ENCODE measurements at regions not wholly inside any gene's neighbourhood (a gene's known extent, or its start where the extent isn't known, plus 50 kb on each side); places are given as distances from the start of the nearest gene placed in this dataset.

DNA sequence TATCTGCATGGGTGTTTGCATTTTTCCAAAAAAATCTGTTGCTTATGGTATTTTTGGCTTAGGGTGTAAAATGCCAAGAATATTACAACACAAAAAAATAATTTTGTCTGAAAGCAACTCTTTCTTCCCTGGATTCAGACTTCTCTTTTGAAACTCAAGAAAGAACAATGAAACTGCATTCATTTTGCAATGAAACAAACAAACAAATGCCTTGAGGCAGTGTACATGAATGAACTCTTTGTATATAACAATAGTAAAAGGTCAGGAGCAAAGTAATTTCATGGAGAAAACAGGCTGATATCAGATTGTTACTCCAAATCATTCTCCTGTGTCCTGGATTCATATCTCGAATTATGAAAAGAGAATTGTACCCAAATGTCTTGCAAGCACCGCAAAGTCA lies 301.6 kb upstream of the CDH20 start:
- Histone ChIP-seq H3K9me3 (ENCODE audit: control insufficient read depth in 4 of 4, low read length in 3 of 4) (no peaks in the 10 kb centered on the region), H3K27me3 (ENCODE audit: control insufficient read depth in 4 of 4, insufficient read depth in 4 of 4, low read length in 3 of 4) (no peaks in the 10 kb centered on the region), H3K36me3 (ENCODE audit: control insufficient read depth in 4 of 4, insufficient read depth in 3 of 4, low read depth in 1 of 4, low read length in 3 of 4) (no peaks in the 10 kb centered on the region), H3K9ac (ENCODE audit: low read depth in 1 of 2, low read length in 2 of 2) (no peak overlapping the region), H3K4me3 (ENCODE audit: low read depth in 1 of 3, low read length in 3 of 3) (no peak overlapping the region), H3K27ac (ENCODE audit: low read depth in 1 of 2, low read length in 2 of 2) (no peak overlapping the region), H3K4me1 (ENCODE audit: control insufficient read depth in 4 of 4, insufficient read depth in 4 of 4, low read length in 3 of 4) (no peaks in the 10 kb centered on the region)
- no peak for DNase-seq (ENCODE audit: low spot score)
- TF ChIP-seq, protein P1, sequence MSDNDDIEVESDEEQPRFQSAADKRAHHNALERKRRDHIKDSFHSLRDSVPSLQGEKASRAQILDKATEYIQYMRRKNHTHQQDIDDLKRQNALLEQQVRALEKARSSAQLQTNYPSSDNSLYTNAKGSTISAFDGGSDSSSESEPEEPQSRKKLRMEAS (IDR thresholded peaks at IDR 0.05): no peak
- no peak for TF ChIP-seq HNF4G (IDR thresholded peaks at IDR 0.05)
- no peak for TF ChIP-seq TAF1 (conservative IDR thresholded peaks at IDR 0.05)
- WGBS: 76% methylated on average over 2 of the region's 2 CpGs

DNA sequence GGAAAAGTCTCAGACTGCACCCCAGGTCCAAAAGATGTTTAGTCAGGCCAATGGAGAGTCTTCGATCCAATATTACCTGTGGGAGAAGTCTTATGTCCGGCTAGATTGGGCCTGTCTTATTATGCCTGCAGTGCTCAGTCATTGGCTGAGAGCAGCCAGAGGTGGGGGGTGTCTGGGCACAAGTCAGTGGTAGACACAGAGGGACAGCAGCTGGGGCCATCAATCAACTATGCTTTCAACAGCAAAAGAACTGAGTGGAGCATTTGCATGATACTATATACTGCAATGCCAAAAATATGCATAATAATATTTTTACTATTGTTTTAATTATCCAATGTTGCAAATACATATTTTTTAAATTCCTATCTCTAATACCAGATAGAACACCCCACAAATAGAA lies 298.6 kb upstream of the CDH20 start:
- 83% methylated on average over 2 of the region's 2 CpGs for WGBS
- no peak overlapping the region for H3K27ac ChIP-seq (ENCODE audit: low read depth in 1 of 2, low read length in 2 of 2)
- DNase-seq (ENCODE audit: low spot score): no peak
- no peaks in the 10 kb centered on the region for H3K9me3 ChIP-seq (ENCODE audit: control insufficient read depth in 4 of 4, low read length in 3 of 4)
- no peaks in the 10 kb centered on the region for H3K27me3 ChIP-seq (ENCODE audit: control insufficient read depth in 4 of 4, insufficient read depth in 4 of 4, low read length in 3 of 4)
- no peak for TF ChIP-seq GABPA (IDR thresholded peaks at IDR 0.05 in 1 of 2, conservative IDR thresholded peaks at IDR 0.05 in 1 of 2)
- no peak for TF ChIP-seq EGR1 (IDR thresholded peaks at IDR 0.05; ENCODE audit: low read depth in 2 of 2)
- TF ChIP-seq HNF4G (IDR thresholded peaks at IDR 0.05): no peak
- no peak for TF ChIP-seq SP1 (IDR thresholded peaks at IDR 0.05)
- TF ChIP-seq, protein P2, sequence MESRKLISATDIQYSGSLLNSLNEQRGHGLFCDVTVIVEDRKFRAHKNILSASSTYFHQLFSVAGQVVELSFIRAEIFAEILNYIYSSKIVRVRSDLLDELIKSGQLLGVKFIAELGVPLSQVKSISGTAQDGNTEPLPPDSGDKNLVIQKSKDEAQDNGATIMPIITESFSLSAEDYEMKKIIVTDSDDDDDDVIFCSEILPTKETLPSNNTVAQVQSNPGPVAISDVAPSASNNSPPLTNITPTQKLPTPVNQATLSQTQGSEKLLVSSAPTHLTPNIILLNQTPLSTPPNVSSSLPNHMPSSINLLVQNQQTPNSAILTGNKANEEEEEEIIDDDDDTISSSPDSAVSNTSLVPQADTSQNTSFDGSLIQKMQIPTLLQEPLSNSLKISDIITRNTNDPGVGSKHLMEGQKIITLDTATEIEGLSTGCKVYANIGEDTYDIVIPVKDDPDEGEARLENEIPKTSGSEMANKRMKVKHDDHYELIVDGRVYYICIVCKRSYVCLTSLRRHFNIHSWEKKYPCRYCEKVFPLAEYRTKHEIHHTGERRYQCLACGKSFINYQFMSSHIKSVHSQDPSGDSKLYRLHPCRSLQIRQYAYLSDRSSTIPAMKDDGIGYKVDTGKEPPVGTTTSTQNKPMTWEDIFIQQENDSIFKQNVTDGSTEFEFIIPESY (IDR thresholded peaks at IDR 0.05): no peak
- TF ChIP-seq TAF1 (conservative IDR thresholded peaks at IDR 0.05): no peak
- TF ChIP-seq, protein P3, sequence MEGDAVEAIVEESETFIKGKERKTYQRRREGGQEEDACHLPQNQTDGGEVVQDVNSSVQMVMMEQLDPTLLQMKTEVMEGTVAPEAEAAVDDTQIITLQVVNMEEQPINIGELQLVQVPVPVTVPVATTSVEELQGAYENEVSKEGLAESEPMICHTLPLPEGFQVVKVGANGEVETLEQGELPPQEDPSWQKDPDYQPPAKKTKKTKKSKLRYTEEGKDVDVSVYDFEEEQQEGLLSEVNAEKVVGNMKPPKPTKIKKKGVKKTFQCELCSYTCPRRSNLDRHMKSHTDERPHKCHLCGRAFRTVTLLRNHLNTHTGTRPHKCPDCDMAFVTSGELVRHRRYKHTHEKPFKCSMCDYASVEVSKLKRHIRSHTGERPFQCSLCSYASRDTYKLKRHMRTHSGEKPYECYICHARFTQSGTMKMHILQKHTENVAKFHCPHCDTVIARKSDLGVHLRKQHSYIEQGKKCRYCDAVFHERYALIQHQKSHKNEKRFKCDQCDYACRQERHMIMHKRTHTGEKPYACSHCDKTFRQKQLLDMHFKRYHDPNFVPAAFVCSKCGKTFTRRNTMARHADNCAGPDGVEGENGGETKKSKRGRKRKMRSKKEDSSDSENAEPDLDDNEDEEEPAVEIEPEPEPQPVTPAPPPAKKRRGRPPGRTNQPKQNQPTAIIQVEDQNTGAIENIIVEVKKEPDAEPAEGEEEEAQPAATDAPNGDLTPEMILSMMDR (IDR thresholded peaks at IDR 0.05; ENCODE audit: low read depth, low read length, missing input control): no peak
- no peak for TF ChIP-seq RXRA (IDR thresholded peaks at IDR 0.05)
- TF ChIP-seq RAD21 (IDR thresholded peaks at IDR 0.05): no peak
- TF ChIP-seq, protein P4, sequence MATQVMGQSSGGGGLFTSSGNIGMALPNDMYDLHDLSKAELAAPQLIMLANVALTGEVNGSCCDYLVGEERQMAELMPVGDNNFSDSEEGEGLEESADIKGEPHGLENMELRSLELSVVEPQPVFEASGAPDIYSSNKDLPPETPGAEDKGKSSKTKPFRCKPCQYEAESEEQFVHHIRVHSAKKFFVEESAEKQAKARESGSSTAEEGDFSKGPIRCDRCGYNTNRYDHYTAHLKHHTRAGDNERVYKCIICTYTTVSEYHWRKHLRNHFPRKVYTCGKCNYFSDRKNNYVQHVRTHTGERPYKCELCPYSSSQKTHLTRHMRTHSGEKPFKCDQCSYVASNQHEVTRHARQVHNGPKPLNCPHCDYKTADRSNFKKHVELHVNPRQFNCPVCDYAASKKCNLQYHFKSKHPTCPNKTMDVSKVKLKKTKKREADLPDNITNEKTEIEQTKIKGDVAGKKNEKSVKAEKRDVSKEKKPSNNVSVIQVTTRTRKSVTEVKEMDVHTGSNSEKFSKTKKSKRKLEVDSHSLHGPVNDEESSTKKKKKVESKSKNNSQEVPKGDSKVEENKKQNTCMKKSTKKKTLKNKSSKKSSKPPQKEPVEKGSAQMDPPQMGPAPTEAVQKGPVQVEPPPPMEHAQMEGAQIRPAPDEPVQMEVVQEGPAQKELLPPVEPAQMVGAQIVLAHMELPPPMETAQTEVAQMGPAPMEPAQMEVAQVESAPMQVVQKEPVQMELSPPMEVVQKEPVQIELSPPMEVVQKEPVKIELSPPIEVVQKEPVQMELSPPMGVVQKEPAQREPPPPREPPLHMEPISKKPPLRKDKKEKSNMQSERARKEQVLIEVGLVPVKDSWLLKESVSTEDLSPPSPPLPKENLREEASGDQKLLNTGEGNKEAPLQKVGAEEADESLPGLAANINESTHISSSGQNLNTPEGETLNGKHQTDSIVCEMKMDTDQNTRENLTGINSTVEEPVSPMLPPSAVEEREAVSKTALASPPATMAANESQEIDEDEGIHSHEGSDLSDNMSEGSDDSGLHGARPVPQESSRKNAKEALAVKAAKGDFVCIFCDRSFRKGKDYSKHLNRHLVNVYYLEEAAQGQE (IDR thresholded peaks at IDR 0.05): no peak
- TF ChIP-seq, protein P5, sequence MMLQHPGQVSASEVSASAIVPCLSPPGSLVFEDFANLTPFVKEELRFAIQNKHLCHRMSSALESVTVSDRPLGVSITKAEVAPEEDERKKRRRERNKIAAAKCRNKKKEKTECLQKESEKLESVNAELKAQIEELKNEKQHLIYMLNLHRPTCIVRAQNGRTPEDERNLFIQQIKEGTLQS (IDR thresholded peaks at IDR 0.05): no peak
- TF ChIP-seq FOXA1 (IDR thresholded peaks at IDR 0.05): no peak
- no peak for TF ChIP-seq HNF4A (conservative IDR thresholded peaks at IDR 0.05)
- H3K9ac ChIP-seq (ENCODE audit: low read depth in 1 of 2, low read length in 2 of 2): no peak overlapping the region
- H3K36me3 ChIP-seq (ENCODE audit: control insufficient read depth in 4 of 4, insufficient read depth in 3 of 4, low read depth in 1 of 4, low read length in 3 of 4): no peaks in the 10 kb centered on the region
- no peaks in the 10 kb centered on the region for H3K4me1 ChIP-seq (ENCODE audit: control insufficient read depth in 4 of 4, insufficient read depth in 4 of 4, low read length in 3 of 4)
- H3K4me3 ChIP-seq (ENCODE audit: low read depth in 1 of 3, low read length in 3 of 3): no peak overlapping the region
